ENCODE measurements at regions not wholly inside any gene's neighbourhood (a gene's known extent, or its start where the extent isn't known, plus 50 kb on each side); places are given as distances from the start of the nearest gene placed in this dataset.
"Not testable (repeated sequence)": the region's sequence is repeated elsewhere in the genome, so short reads cannot be mapped to it uniquely, and the experiment has no call there.

- DNase-seq = no peak
Observed at GRCh38 chr6:154602708-154603107, 92.2 kb upstream of the CNKSR3 start.

DNA sequence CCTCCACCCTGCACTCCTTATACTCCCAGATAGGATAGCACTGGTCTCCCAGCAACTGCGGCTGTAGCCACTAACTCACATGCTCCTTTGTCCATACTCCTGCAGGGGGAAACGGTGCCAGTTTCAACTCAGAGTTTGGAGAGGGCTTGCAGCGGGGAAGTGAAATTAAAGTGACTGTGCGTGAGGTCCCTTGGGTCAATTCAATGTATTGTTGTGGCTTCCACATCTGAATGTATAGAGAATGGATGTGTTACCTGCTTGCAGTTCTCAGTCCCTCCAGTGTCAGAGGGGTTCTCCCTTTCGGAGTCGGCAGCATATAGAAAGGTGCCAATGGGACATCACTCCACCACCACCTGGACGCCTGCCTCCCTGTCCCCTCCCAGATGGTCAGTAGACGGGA is 93.6 kb upstream of the CNKSR3 start:
- no peak for DNase-seq

- no peak for DNase-seq
Observed at GRCh38 chr6:154605178-154605881, 94.8 kb upstream of the CNKSR3 start.

- DNase-seq = no peak
Observed at GRCh38 chr6:154605882-154606370, 95.4 kb upstream of the CNKSR3 start.

DNA sequence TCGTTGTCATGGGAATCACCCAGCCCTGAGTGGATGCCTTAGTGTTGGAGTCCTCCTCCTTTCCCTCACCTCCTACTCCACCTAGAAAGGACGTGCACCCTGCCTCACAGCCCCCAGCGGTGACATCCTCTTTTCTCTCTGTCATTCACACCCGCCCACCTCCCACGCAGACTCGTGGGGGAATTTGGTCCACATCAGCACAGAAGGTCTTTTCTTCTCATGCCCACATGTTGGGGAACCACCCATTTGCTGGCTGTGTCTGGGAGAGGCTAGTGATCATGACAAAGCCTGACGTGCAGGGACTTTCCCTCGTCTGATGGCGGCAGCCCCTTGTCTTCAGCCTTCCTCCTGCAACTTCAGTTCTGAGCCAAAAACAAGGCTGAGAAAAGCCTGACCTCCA is 96.0 kb upstream of the CNKSR3 start:
- peak; percentile 63 for DNase-seq

GRCh38 chr6:154606860-154607259 is 96.4 kb upstream of the CNKSR3 start:
- no peak for DNase-seq

- DNase-seq = no peak
Observed at GRCh38 chr6:154611241-154611640, 100.8 kb upstream of the CNKSR3 start.

GRCh38 chr6:154611847-154612246 is 101.4 kb upstream of the CNKSR3 start:
- no peak for DNase-seq

DNA sequence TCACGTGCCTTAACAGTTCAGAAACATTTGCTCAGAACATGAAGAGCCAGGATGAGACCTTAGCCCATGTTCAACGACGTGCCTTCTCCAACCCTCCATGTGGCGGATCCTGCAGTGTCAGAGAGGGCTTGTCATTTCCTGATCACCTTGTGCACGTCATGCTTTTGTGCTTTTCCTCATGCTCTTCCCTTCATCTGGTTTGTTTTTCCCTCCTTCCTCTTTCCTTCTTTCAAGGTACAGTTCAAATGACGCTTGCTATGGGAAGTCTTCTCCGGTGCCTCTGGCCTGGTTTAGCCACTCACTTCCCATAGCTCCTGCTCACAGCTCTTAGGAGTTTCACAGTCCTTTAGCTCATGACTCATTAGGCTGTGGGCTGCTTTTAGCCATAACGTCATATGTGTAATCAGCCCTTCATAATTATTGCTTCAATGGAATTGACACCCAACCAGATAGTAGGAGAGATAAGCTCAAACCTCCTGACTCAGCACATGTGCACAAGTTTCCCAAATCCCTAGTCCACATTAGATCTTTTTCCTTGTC is 102.7 kb upstream of the CNKSR3 start:
- no peak for DNase-seq

GRCh38 chr6:154614101-154614500 is 103.6 kb upstream of the CNKSR3 start:
- DNase-seq = no peak

DNA sequence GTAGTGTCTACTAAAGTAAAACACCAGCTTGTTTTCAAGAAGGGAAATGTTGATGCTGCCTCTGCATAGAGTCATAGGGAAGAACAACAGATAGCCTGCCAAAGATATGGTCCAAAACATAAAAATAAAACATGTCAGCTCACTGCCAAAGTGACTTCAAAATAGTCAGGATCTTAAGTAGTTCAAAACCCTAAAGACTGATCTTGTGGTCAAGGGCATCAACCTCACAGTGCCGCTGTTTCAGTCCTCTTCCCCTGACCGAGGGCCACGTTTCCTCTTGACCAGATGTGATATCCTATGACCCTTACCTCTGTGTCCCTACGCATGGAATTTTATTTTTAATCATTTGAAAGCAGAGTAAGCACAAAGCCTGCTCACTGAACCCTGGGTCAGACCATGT is 104.2 kb upstream of the CNKSR3 start:
- DNase-seq = no peak

DNA sequence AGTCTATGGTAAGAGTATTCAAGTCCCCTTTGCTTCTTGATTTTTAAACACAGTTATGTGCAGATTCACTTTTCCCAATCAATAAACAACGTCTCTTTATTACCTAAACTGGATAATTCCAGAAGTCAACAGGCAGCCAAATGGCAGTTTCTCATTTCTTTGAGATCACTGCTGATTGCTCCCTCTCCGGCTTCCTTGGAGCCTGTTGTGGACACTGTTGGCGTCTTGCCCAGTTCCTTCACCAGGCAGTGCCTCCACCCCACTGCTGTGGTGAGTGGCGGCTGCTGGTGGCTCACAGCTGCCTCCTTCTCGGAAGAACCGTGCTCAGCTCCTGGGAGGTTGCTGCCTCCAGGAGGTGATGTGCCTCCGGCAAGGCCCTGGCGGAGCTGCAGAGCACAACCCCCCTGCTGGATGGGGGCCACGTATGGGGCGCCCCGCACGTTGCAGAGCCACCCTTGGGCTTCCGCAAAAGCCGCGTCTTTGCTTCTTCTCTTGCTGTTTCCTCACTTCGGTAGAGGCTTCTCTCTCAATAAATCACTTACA is 105.1 kb upstream of the CNKSR3 start:
- DNase-seq = no peak

- DNase-seq = no peak
Observed at GRCh38 chr6:154617175-154617574, 106.7 kb upstream of the CNKSR3 start.

DNA sequence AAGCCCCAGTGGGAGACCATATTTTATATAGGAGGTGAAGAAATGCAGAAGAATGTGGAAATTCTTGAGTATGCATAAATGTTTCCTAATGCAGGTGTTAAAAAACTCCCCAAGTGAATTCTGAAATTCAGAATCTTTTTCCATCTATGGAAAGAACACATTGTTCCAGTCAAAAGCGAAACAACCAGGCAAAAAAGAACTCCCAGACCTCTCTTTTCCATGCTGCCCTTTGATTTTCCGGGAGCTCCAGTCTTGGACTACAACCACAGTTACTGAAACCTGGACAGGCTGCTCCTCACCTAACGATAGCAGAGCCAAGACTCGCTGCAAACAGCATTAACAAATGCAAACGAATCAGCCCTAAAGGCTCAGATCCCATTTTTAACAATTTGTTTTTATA is 108.7 kb upstream of the CNKSR3 start:
- no peak for DNase-seq

DNA sequence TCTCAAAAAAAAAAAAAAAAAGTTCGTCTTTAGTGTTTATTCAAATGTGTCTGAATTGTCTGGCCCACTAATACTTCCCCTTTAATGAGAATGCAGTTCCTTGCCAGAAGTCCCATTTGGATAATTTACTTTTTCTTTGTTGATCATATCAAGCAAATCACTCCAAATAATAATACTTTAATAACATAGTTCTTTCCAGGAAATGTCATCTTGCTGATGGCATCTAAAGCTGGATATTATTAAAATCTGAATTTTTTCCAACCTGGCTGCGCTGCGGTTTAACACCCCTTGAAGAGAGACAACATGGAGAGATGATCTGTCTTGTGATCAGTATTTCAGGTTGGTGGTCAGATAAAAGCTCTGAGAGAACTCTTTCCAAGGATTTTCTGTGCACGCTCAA is 111.2 kb upstream of the CNKSR3 start:
- DNase-seq = no peak

DNA sequence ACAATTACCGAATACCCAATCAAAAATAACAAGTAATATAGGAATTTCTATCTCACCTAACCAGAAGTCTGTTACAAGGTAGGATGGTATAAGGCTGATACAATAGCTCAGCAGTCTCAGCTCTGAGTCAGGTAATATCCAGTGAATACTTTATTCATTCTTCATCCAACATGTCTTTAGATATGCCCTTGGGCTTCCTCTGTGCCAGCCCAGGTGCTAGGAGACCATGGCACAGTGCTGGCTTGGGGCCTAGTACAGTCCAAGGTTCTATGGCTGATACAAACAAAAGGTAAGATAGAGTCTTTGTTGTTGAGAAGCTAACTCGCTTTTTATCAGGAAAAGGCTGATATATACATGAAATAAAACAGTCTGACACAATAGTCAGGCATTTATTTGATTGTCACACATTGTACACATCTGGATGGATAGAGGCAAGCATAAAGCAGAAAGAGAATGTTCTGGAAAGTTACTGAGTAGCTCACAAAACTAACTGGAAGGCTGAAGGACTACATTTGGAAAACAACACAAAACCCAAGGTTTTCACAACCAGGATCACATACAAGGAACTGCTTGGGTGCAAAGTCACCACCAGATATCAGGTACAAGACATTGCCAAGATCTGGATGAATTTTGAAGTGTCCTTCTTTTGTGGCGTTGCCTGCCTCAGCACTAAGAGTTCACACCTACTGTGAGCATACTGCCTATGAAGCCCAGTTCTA is 110.4 kb upstream of the SCAF8 start:
- DNase-seq = no peak

- DNase-seq = no peak
Observed at GRCh38 chr6:154623391-154623790, 109.8 kb upstream of the SCAF8 start.

DNA sequence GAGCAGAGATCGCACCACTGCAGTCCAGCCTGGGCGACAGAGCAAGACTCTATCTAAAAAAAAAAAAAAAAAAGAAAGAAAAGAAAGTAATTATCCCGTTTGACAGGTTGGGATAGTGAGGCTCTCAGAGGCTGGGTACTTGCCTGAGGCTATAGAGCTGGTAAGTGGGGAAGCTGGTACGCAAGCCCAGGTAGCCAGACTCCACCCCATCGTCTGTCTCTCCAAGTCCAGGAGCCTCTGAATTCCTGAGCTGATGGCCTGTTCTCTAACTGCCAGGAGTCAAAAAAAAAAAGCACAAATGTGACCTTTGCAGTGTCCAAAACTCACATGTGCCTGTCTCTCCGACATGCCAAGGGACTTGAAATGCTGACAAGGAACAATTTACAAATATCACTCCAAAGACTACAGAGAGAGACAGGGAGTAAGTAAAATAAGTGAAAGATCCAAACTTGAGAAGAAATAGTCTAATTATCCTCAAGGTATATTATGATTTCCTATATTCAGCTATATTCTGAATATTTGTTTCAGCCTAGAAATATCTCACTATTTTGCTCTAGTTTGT is 109.1 kb upstream of the SCAF8 start:
- no peak for DNase-seq

DNA sequence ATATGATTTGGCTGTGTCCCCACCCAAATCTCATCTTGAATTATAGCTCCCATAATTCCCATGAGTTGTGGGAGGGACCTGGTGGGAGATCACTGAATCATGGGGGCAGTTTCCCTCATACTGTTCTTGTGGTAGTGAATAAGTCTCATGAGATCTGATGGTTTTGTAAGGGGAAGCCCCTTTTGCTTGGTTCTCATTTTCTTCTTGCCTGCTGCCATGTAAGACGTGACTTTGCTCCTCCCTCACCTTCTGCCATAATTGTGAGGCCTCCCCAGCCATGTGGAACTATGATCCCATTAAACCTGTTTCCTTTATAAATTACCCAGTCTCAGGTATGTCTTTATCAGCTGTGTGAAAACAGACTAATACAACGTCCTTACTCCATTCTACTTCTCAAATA is 108.5 kb upstream of the SCAF8 start:
- DNase-seq = not testable (repeated sequence)

DNA sequence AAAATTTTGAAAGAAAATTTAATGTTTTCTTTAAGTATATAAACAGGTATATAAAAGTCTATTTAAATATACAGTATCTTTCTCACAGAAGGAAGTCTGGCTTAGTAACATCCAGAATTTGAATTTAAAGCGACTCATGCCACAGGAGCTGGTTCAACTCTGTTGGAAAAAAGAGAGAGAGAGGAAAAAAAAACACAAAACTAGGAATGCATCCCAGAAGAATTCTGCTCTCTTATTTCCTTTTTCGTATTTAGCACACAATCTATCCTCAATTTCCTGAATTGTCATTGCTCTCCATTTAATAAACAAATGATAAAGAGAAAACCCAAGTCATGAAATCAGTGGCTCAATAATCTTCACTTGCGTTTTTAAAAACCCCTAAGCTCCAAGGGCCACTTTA is 107.5 kb upstream of the SCAF8 start:
- no peak for DNase-seq

- DNase-seq = no peak
Observed at GRCh38 chr6:154629127-154629526, 104.1 kb upstream of the SCAF8 start.

DNA sequence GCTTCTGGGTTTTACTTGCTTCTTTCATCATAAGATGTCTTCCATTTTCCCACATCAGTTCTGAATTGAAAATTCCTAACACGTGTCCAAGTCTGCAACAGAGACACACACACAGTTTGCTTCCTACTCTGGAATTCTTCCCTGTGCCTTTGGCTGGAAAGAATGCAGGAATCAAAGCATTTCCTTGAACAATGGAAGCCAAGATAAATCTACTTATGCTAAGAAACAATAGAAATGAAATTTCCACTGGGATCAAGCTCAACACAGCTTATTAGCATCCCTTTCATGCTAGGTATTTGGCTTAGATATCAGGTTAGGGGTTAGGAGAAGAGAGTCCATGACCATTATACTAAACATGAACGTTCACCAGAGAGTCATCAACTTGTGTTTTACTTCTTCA is 101.1 kb upstream of the SCAF8 start:
- no peak for DNase-seq

DNA sequence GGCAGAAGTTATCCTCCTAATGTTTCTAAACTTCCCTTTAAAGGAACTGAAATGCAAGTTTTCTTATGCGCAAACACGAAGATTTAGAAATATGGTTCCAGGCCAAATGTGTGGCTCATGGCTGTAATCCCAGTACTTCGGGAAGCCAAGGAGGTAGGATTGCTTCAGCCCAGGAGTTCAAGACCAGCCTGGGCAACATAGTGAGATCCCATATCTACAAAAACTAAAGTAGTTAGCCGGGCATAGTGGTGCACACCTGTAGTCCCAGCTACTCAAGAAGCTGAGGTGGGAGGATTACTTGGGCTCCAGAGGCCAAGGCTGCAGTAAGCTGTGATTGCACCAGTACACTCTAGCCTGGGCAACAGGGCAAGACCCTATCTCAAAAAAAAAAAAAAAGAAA is 95.8 kb upstream of the SCAF8 start:
- DNase-seq = no peak

GRCh38 chr6:154638369-154638768 is 94.8 kb upstream of the SCAF8 start:
- DNase-seq = no peak

Data from CD4-positive, alpha-beta T cell treated with Interleukin-15 for 1 hour (primary cell).